Colonic mucosa (tissue), 4 donors: ENCODE measurements at regions not wholly inside any gene's neighbourhood (a gene's known extent, or its start where the extent isn't known, plus 50 kb on each side); places are given as distances from the start of the nearest gene placed in this dataset.

Experiments used
- DNase-seq: peaks from one replicate; pipeline ENCODE4 v3.0.0-alpha.2; 2020
- H3K27ac ChIP-seq: fragments of 200-600 bp; one replicate; pipeline ENCODE4 v1.8.0; 2021
- H3K27me3 ChIP-seq: fragments of 200-600 bp; one replicate; pipeline ENCODE4 v1.8.0; 2021
- H3K36me3 ChIP-seq: fragments of 200-600 bp; one replicate; pipeline ENCODE4 v1.8.0; 2021
- H3K4me1 ChIP-seq: fragments of 200-600 bp; one replicate; pipeline ENCODE4 v1.8.0; 2021; ENCODE audit warnings: mild to moderate bottlenecking
- H3K4me3 ChIP-seq: fragments of 200-600 bp; one replicate; pipeline ENCODE4 v1.8.0; 2021
- H3K9ac ChIP-seq, 2 donors: one replicate each; pipeline ENCODE4 v1.7.0; 2013; ENCODE audit warnings: control low read depth in 2 of 2, low read depth in 2 of 2, low read length in 2 of 2
- H3K9me3 ChIP-seq: fragments of 200-600 bp; one replicate; pipeline ENCODE4 v1.8.0; 2021
- intact Hi-C: fragments of 100-400 bp; cut with DNase I; formaldehyde crosslinking; loops from one replicate; pipeline ENCODE4 v1.14.1; 2022
- TF ChIP-seq, protein P1 (sequence below): fragments of 200-600 bp; IDR thresholded peaks from one replicate; pipeline ENCODE4 v1.8.0; 2022; ENCODE audit warnings: antibody characterized with exemption, mild to moderate bottlenecking
- donor health status: healthy.
- donor health status: DM: no; HTN: no; CAD: no.
- donor health status: DM: no; HTN: no; CAD: no.

DNA sequence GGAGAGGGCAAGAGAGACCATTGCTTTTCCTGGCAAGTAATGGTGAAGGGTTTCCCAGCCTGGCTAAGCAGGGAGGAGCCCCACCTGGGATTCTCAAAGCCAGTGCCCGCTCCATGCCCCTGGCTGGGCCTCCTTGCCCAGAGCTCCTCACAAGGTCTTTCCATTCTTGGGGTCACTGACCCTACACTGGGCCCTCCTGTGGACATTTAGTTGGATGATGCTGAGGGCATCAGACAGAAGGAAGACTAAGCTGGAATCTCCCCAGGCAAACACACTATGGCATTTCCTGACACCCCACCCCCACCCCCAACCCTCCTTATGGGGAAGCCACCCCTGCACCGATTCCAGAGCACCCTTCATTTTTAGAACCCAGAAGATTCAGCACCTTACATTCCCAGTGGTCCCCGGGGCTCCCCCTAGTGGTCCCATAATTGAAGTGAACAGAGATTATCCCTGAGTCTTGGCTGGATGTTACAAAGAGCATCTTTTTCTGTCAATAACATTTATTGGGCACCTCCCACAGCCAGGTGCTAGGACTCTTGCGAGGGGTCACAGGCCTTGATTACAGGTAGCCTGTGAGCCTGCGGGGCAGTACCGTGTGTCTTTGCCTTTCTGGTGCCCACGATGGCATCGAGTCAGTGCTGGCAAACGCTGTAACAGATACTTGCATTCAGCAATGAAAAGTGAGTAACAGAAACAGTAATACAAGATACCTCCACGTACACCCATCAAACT, 548.5 kb downstream of the BUD13 start:
- TF ChIP-seq, protein P1, sequence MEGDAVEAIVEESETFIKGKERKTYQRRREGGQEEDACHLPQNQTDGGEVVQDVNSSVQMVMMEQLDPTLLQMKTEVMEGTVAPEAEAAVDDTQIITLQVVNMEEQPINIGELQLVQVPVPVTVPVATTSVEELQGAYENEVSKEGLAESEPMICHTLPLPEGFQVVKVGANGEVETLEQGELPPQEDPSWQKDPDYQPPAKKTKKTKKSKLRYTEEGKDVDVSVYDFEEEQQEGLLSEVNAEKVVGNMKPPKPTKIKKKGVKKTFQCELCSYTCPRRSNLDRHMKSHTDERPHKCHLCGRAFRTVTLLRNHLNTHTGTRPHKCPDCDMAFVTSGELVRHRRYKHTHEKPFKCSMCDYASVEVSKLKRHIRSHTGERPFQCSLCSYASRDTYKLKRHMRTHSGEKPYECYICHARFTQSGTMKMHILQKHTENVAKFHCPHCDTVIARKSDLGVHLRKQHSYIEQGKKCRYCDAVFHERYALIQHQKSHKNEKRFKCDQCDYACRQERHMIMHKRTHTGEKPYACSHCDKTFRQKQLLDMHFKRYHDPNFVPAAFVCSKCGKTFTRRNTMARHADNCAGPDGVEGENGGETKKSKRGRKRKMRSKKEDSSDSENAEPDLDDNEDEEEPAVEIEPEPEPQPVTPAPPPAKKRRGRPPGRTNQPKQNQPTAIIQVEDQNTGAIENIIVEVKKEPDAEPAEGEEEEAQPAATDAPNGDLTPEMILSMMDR: peak; percentile 64
- H3K9me3 ChIP-seq: no peaks in the 10 kb centered on the region
- intact Hi-C loops: no loop called here

DNA sequence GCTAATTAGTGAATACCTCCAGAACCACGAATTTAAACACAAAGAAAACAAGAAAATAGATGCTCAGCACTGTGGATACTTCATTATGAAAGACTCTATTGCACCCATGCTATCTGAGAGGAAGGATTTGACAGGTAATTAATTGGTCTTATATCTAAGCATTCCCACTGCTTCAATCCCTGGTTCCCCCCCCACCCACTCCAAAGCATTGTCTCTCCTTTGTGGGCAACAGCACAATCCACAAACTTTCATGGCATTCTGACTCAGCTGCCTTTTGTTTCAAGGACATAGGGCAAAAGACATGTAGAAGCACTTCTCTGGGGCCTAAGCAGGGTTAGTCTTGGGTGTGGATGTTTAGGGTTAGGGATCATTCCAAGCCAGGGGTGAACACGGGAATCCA, 551.4 kb downstream of the BUD13 start:
- no peak overlapping the region for H3K4me3 ChIP-seq
- H3K9me3 ChIP-seq: no peaks in the 10 kb centered on the region
- H3K9ac ChIP-seq: no peak overlapping the region
- TF ChIP-seq, protein P1: no peak
- no peak for DNase-seq
- H3K27ac ChIP-seq: no peak overlapping the region
- no peaks in the 10 kb centered on the region for H3K4me1 ChIP-seq
- no peaks in the 10 kb centered on the region for H3K27me3 ChIP-seq
- H3K36me3 ChIP-seq: no peaks in the 10 kb centered on the region
- intact Hi-C loops: no loop called here

More for the DNA sequence above, 548.5 kb downstream of the BUD13 start:
- H3K27me3 ChIP-seq: no peaks in the 10 kb centered on the region
- no peak overlapping the region for H3K27ac ChIP-seq
- peak; percentile 67 for DNase-seq
- no peak overlapping the region for H3K4me3 ChIP-seq
- no peaks in the 10 kb centered on the region for H3K36me3 ChIP-seq
- H3K9ac ChIP-seq: no peak overlapping the region
- H3K4me1 ChIP-seq: no peaks in the 10 kb centered on the region

DNA sequence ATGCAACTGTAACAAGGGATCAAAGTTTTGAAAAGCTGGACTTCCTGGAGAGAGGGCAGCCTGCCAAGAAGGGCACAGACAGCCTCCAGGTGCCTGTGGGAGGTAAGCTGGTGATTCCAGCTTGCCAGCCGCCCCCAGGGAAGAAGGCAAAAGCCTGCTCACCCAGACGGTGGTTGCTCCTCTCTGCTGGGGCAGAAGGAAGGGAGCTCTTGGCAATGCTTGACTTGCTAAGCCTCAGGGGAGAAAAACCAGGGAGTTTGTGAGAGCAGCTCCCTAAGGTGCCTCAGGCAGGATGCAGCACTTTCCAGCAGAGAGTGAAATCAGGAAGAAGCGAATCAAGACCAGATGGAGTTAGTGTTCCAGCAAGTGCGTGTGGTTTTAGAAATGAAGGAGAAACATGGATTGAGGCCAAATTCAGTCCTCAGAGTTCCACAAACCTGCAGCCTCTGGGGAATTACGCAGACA, 553.6 kb downstream of the BUD13 start:
- Histone ChIP-seq H3K4me3 (no peak overlapping the region), H3K9ac (no peak overlapping the region), H3K27me3 (no peaks in the 10 kb centered on the region), H3K27ac (no peak overlapping the region), H3K36me3 (no peaks in the 10 kb centered on the region), H3K9me3 (no peaks in the 10 kb centered on the region), H3K4me1 (no peaks in the 10 kb centered on the region)
- intact Hi-C loops: loop anchor here (10.0 kb wide), 1 partner anchor 224 kb away; no protein-coding TSS in a partner anchor
- DNase-seq: no peak
- TF ChIP-seq, protein P1: no peak

DNA sequence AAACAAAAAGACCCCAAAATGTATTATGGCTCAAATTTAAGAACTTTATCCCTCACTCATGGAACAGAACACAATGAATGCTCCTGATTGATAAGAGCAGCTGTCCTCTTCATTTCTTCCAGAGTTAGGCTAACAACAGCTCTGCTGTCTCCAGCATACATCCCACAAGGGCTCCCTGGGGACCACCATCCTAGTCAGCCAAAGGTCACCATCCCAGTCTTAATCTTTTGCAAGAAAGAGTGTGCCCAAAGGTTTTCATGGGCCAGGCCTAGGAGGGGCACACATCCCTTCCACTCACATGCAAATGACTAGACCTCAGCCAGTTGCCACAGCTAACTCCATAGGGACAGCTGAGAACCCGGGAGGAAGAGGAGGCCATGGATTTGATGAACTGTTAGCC, 555.3 kb downstream of the BUD13 start:
- no peaks in the 10 kb centered on the region for H3K4me1 ChIP-seq
- no peaks in the 10 kb centered on the region for H3K36me3 ChIP-seq
- H3K27ac ChIP-seq: no peak overlapping the region
- H3K9ac ChIP-seq: no peak overlapping the region
- H3K9me3 ChIP-seq: no peaks in the 10 kb centered on the region
- TF ChIP-seq, protein P1: no peak
- intact Hi-C loops: loop anchor here (10.0 kb wide), 1 partner anchor 223 kb away; no protein-coding TSS in a partner anchor
- no peak overlapping the region for H3K4me3 ChIP-seq
- H3K27me3 ChIP-seq: no peaks in the 10 kb centered on the region
- DNase-seq: no peak

DNA sequence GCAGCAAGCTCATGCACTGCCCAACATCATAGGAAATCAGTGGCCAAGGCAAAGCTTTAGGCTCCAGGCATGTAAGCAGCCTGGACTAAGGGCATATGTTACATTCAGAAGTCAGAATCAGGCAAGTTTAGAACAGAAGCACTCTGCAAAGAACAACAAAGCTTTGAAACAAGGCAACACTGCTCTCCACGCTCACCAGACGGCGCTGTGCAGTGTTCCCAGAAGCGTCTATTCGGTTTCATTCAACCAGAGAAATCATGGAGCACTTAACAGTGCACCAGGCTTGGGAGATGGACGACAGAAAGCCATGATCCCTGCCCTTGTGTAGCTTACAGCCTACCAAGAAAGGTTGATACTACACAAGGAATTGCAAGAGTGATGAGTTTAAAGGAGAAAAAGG, 555.8 kb downstream of the BUD13 start:
- no peaks in the 10 kb centered on the region for H3K9me3 ChIP-seq
- H3K4me3 ChIP-seq: no peak overlapping the region
- no peak overlapping the region for H3K27ac ChIP-seq
- H3K4me1 ChIP-seq: no peaks in the 10 kb centered on the region
- no peaks in the 10 kb centered on the region for H3K36me3 ChIP-seq
- intact Hi-C loops: loop anchor here (10.0 kb wide), 1 partner anchor 222 kb away; no protein-coding TSS in a partner anchor
- DNase-seq: peak; percentile 49
- H3K9ac ChIP-seq: no peak overlapping the region
- TF ChIP-seq, protein P1: peak; percentile 35
- H3K27me3 ChIP-seq: no peaks in the 10 kb centered on the region
